ENCODE measurements at regions not wholly inside any gene's neighbourhood (a gene's known extent, or its start where the extent isn't known, plus 50 kb on each side); places are given as distances from the start of the nearest gene placed in this dataset.

DNA sequence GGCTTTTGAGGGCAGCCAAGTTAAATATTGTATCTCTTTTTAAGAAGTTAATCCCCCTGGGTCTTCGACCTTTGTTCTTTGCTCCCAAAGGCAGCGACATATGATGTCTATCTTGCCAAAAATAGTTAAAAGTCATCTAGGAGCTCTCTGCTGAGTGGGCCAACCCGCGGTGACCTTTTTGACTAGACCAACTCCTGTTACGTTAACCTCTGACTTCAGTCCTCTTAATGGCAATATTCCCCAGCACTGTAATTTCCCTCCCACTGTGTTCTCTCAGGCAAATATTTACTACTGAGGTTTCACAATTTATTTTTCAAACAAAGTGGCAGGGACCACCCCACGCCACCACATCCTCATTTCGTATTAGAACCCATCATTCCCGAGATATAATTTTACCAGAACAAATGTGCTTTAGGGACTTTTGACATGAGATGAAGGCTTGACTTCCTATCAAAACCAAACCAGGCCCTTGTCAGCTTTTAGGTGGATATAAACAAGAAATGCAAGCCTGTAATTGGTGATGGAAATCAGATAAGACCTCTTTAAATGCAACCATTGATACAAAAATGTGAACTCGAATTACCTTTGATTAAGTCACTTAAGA is 764.7 kb downstream of the SATB2 start:
- Histone ChIP-seq H3K27me3 (replicated peaks; ENCODE audit: insufficient read depth) (no peaks in the 10 kb centered on the region), H2AFZ (no peak overlapping the region), H3K9me3 (ENCODE audit: low read depth) (no peaks in the 10 kb centered on the region), H3K9ac (no peak overlapping the region), H3K9me2 (ENCODE audit: insufficient read depth) (no peaks in the 10 kb centered on the region; the same call in 1 of the 2 replicates), H3K79me2 (ENCODE audit: insufficient read depth) (no peaks in the 10 kb centered on the region), H3F3A (ENCODE audit: insufficient read depth) (no peaks in the 10 kb centered on the region), H3K36me3 (ENCODE audit: low read depth) (no peaks in the 10 kb centered on the region), H3K27ac (no peak overlapping the region), H4K20me1 (ENCODE audit: insufficient read depth) (no peaks in the 10 kb centered on the region), H3K4me1 (ENCODE audit: insufficient read depth) (no peaks in the 10 kb centered on the region), H3K4me2 (ENCODE audit: unreplicated experiment) (no peak overlapping the region), H3K4me3 (no peak overlapping the region)
- TF ChIP-seq EZH2phosphoT487 (IDR thresholded peaks at IDR 0.05; ENCODE audit: insufficient read depth, low read depth) (no peak), EZH2 (IDR thresholded peaks at IDR 0.05; ENCODE audit: insufficient read depth, poor library complexity, severe bottlenecking) (no peak)
- in situ Hi-C loops (cut with MboI): no loop called here
- no peak for DNase-seq
- 58 to 64% methylated on average over 9 of the region's 9 CpGs for WGBS, 2 experiments (ENCODE audit: low coverage in 1 of 2, low lambda C conversion rate in 2 of 2, missing lambda C conversion rate in 2 of 2)

GRCh38 chr2:198691236-198691635 is 766.5 kb downstream of the SATB2 start:
- 79 to 84% methylated on average over 2 of the region's 2 CpGs for WGBS, 2 experiments (ENCODE audit: low coverage in 1 of 2, low lambda C conversion rate in 2 of 2, missing lambda C conversion rate in 2 of 2)
- in situ Hi-C loops (cut with MboI): no loop called here

GRCh38 chr2:198664321-198664720 is 793.4 kb downstream of the SATB2 start:
- in situ Hi-C loops (cut with MboI): loop anchor here (25.0 kb wide), 1 partner anchor 823 kb away; no protein-coding TSS in a partner anchor
- Histone ChIP-seq H3K4me1 (ENCODE audit: insufficient read depth) (no peaks in the 10 kb centered on the region), H3F3A (ENCODE audit: insufficient read depth) (no peaks in the 10 kb centered on the region), H3K9me3 (ENCODE audit: low read depth) (no peaks in the 10 kb centered on the region), H3K4me3 (no peak overlapping the region), H3K36me3 (ENCODE audit: low read depth) (no peaks in the 10 kb centered on the region), H3K27ac (no peak overlapping the region), H2AFZ (no peak overlapping the region), H3K9me2 (ENCODE audit: insufficient read depth) (no peaks in the 10 kb centered on the region), H4K20me1 (ENCODE audit: insufficient read depth) (no peaks in the 10 kb centered on the region), H3K79me2 (ENCODE audit: insufficient read depth) (no peaks in the 10 kb centered on the region), H3K27me3 (replicated peaks; ENCODE audit: insufficient read depth) (no peaks in the 10 kb centered on the region), H3K9ac (no peak overlapping the region), H3K4me2 (ENCODE audit: unreplicated experiment) (no peak overlapping the region)
- peak; percentile 6 for DNase-seq
- 66 to 71% methylated on average over 2 of the region's 2 CpGs for WGBS, 2 experiments (ENCODE audit: low coverage in 1 of 2, low lambda C conversion rate in 2 of 2, missing lambda C conversion rate in 2 of 2)
- TF ChIP-seq EZH2phosphoT487 (IDR thresholded peaks at IDR 0.05; ENCODE audit: insufficient read depth, low read depth) (no peak), EZH2 (IDR thresholded peaks at IDR 0.05; ENCODE audit: insufficient read depth, poor library complexity, severe bottlenecking) (no peak)

More at GRCh38 chr2:198691236-198691635, 766.5 kb downstream of the SATB2 start:
- Histone ChIP-seq H3K9me3 (ENCODE audit: low read depth) (no peaks in the 10 kb centered on the region), H3K36me3 (ENCODE audit: low read depth) (no peaks in the 10 kb centered on the region), H3K4me2 (ENCODE audit: unreplicated experiment) (no peak overlapping the region), H3K27me3 (replicated peaks; ENCODE audit: insufficient read depth) (no peaks in the 10 kb centered on the region), H3K9me2 (ENCODE audit: insufficient read depth) (no peaks in the 10 kb centered on the region; the same call in 1 of the 2 replicates), H3K4me3 (no peak overlapping the region), H2AFZ (no peak overlapping the region), H3F3A (ENCODE audit: insufficient read depth) (no peaks in the 10 kb centered on the region), H3K9ac (no peak overlapping the region), H4K20me1 (ENCODE audit: insufficient read depth) (no peaks in the 10 kb centered on the region), H3K79me2 (ENCODE audit: insufficient read depth) (no peaks in the 10 kb centered on the region), H3K4me1 (ENCODE audit: insufficient read depth) (no peaks in the 10 kb centered on the region), H3K27ac (no peak overlapping the region)
- TF ChIP-seq EZH2 (IDR thresholded peaks at IDR 0.05; ENCODE audit: insufficient read depth, poor library complexity, severe bottlenecking) (no peak), EZH2phosphoT487 (IDR thresholded peaks at IDR 0.05; ENCODE audit: insufficient read depth, low read depth) (no peak)
- no peak for DNase-seq

DNA sequence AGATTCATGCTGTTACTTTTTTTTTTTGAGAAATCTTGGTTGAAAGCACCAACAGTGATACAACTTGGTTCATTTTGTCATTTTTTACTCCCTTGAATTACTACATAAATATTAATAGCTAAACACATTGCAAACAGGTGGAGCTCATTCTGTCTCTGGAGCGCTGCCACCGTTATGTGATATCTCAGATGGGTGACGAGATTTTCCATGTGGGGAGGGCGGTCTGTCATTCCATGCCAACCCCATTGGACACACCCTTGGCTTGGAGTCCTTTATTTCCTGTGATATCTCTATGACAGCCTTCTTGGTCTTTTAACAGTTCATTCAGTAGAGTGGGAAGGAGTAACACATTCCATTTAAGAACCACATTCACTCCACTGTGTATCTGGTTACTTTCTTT is 794.8 kb downstream of the SATB2 start:
- Histone ChIP-seq H3K9me3 (ENCODE audit: low read depth) (no peaks in the 10 kb centered on the region), H3K4me2 (ENCODE audit: unreplicated experiment) (no peak overlapping the region), H3K4me3 (no peak overlapping the region), H2AFZ (no peak overlapping the region), H3K79me2 (ENCODE audit: insufficient read depth) (no peaks in the 10 kb centered on the region), H3K9me2 (ENCODE audit: insufficient read depth) (no peaks in the 10 kb centered on the region), H3K36me3 (ENCODE audit: low read depth) (no peaks in the 10 kb centered on the region), H3K9ac (no peak overlapping the region), H4K20me1 (ENCODE audit: insufficient read depth) (no peaks in the 10 kb centered on the region), H3K27me3 (replicated peaks; ENCODE audit: insufficient read depth) (no peaks in the 10 kb centered on the region), H3K27ac (no peak overlapping the region), H3F3A (ENCODE audit: insufficient read depth) (no peaks in the 10 kb centered on the region), H3K4me1 (ENCODE audit: insufficient read depth) (no peaks in the 10 kb centered on the region)
- no peak for TF ChIP-seq EZH2 (IDR thresholded peaks at IDR 0.05; ENCODE audit: insufficient read depth, poor library complexity, severe bottlenecking)
- peak; percentile 11 for DNase-seq
- 28 to 32% methylated on average over 4 of the region's 4 CpGs for WGBS, 2 experiments (ENCODE audit: low coverage in 1 of 2, low lambda C conversion rate in 2 of 2, missing lambda C conversion rate in 2 of 2)
- in situ Hi-C loops (cut with MboI): loop anchor here (25.0 kb wide), 1 partner anchor 824 kb away; no protein-coding TSS in a partner anchor
